ENCODE measurements at regions not wholly inside any gene's neighbourhood (a gene's known extent, or its start where the extent isn't known, plus 50 kb on each side); places are given as distances from the start of the nearest gene placed in this dataset.
"Not testable (repeated sequence)": the region's sequence is repeated elsewhere in the genome, so short reads cannot be mapped to it uniquely, and the experiment has no call there.

GRCh38 chr14:82757776-82758175, 1224.1 kb upstream of the SEL1L start:
- DNase-seq: no peak

DNA sequence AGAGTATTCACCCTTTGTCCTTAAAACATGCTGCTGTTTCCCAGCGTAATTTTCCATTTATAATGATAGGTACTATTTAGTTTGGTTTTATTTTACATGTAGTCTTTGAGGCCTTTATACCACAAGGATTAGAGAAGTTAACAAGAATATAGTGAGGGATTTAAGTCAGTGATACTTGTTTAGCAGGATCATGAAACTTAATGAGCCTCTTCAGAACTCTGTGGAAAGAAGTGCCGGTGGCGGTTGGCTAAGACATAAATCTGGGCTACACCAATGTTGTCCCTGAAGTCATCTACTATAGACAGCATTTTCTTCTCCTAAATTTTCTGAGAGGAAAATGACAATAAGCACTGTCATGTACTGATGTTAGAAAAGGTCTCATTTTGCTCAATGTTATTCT, 1226.0 kb upstream of the SEL1L start:
- no peak for DNase-seq

DNA sequence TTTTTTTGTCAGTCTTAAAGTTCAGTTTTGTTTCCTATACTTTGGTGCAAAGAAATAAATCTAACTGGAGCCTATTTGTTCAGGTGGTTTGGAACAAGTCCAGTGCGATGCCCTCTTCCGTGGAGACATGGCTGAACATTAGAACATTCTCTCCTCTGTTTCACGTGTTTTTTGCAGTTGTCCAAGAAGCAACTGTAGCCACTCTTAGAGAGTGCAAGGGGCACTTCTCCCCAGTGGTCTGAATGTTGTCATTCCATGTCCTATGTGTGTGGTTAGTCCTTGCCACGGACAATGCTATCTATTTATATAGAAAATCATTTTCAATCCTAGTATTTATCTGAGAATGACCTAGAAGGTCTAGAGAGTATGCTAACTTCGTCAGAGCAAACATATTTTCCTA, 1232.5 kb upstream of the SEL1L start:
- no peak for DNase-seq

GRCh38 chr14:82766996-82767395, 1233.3 kb upstream of the SEL1L start:
- DNase-seq: no peak

GRCh38 chr14:82776958-82777357, 1243.3 kb upstream of the SEL1L start:
- no peak for DNase-seq

DNA sequence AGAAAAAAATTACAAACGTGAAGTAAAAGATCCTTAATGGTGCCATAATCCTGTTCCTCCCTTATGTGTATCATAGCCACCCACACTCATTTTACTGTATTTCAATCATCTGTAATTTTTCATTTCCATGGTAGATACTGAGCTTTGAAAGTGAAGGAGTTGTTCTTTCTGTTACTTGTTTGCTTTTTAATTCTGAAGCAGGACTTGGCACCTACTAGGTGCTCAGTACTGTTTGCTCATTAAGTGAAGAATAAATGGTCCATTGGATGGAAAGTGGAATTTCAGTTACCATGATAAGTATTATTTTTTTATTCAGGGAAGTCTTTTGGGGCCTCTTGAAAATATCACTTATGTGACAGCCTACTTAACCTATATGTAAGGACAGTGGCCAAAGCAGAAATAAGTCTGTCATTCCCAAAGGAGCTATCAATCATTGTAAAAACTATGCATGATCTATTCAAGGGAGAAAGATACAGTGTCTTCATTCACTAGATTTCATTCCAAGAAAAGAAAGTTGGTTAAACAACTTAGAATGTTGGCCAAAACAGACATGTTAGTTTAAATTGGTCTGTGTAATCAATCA, 1244.4 kb upstream of the SEL1L start:
- no peak for DNase-seq

DNA sequence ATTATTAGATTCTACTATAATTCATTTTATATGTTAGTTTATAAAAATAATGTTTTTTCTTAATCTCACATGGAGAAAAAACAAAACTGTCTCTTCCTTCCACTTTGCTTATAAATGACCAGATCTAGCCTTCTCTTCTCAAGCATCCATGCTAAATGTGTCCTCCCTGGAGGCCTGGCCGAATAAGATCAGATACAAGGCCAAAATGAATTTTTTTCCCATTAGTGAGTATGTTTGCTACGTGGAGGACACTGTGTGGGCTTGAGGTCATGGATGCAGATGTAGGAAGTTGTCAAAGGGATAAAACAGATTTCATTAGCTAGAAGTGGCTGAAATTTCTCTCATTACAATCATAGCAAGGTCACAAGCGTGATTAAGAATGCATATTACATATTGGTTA, 1244.9 kb upstream of the SEL1L start:
- no peak for DNase-seq

- DNase-seq: no peak
These were observed 1245.6 kb upstream of the SEL1L start for GRCh38 chr14:82779301-82779700.

DNA sequence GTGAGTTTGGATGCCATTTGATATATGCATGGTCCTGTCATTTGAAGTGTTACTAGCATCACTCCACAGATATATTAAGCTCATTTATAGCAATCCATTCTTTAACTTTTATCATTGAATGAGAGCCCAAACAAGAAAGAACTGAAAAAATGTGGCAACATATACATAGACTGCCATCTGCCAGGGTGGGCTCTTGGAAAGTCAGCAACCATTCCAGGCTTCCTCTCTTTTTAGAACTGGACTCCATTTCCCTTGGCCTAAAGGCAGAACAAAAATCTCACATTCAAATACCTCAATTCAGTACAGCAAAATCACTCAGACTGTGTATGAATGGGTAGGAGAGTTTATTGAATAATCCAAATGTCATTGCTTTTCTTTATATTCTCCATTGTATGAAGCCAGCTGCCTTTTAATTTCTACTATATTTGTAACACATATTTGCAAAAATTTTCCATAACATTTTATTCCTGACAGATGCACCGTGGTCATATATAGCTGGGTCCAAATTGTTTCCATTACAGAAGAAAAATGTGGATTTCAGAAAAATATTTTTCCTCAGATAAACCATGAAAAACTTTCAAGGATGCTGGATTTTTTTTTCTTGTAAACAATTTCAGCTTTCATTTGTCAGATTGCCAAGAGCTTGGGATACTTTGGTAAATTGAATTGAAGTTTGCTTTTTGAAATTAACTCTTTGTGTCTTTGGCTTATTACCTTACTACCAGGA, 1252.3 kb upstream of the SEL1L start:
- DNase-seq: no peak

GRCh38 chr14:82786483-82786880, 1252.8 kb upstream of the SEL1L start:
- no peak for DNase-seq

DNA sequence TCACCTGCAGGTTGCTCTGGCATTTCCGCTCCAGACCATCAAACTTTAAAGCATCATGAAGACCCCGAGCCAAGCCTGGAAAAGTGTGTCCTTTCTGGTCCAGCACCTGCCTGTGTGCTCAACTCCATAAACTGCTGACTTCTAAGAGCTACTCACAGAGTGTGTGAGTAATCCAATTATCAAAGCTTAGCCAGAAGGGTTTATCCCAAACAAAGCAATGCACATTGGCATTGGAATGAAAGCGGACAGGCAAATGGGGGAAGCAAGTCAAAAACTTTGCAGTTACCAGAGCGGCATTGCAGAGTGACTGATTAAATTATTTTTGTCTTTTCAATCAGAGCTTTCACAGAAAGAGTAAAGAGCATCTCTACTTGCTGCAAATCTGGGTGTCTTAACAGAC, 1262.4 kb upstream of the SEL1L start:
- no peak for DNase-seq

GRCh38 chr14:82798276-82798675, 1264.6 kb upstream of the SEL1L start:
- no peak for DNase-seq

GRCh38 chr14:82805892-82806825, 1272.5 kb upstream of the SEL1L start:
- no peak for DNase-seq

DNA sequence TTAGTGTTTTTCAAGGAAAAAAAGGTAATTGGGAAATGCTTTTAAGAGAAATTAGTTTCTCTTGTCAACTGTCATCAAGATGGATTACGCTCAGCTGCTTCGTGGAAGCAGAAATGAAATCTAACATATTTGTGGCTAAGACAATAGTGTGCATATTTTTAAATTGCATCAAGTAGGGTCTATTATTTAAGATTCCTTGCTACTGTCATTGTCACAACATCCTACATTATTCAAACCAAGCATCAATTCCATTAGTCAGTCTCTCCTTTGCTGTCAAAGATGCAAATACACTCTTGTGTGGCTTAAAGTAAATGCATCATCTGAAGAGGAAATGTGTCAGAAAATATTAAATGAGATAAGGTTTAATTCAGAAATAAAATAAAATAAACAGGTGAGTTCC, 1277.6 kb upstream of the SEL1L start:
- DNase-seq: no peak

DNA sequence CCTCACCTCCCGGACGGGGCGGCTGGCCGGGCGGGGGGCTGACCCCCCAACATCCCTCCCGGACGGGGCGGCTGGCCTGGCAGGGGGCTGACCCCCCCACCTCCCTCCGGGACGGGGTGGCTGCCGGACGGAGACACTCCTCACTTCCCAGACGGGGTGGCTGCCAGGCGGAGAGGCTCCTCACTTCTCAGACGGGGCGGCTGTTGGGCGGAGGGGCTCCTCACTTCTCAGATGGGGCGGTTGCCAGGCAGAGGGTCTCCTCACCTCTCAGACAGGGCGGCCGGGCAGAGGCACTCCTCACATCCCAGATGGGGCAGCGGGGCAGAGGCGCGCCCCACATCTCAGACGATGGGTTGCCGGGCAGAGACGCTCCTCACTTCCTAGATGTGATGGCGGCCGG, 1280.7 kb upstream of the SEL1L start:
- DNase-seq: not testable (repeated sequence)

DNA sequence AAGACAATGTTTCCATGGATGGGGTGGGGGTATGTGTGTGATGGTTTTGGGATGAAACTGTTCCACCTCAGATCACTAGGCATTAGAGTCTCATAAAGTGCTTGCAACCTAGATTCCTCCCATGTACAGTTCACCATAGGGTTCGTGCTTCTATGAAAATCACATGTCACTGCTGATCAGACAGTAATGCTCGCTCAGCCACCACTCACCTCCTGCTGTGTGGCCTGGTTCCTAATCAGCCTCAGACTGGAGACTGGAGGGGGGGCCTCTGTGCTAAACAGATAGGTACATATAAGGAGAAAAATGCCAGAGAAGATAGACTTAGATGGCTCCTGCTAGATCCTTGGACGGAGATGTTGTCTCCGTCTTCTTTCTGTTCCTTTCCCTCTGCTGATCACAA, 1296.9 kb upstream of the SEL1L start:
- no peak for DNase-seq

GRCh38 chr14:82836256-82836950, 1302.8 kb upstream of the SEL1L start:
- DNase-seq: no peak

DNA sequence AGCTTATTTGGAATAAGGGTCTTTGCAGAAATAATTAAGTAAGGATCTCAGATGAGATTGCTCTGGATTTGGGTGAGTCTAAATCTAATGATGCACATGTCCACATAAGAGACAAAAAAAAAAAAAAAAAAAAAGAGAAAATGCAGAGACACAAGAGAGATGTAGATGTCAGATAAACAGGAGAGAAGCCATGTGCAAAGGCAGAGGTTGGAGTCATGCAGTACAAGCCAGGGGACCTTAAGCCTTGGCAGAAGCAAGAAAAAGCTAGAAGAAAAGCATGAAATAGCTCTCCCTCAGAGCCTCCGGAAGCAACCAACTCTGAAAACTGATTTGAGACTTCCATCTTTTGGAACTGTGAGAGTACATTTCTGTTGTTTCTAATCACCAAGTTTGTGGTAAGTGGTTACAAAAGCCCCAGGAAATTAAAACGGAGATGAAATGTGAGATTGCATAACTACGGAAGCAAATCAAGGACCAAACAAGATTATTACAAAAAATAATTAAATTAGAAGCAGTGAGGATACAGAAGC, 1304.0 kb upstream of the SEL1L start:
- DNase-seq: no peak

DNA sequence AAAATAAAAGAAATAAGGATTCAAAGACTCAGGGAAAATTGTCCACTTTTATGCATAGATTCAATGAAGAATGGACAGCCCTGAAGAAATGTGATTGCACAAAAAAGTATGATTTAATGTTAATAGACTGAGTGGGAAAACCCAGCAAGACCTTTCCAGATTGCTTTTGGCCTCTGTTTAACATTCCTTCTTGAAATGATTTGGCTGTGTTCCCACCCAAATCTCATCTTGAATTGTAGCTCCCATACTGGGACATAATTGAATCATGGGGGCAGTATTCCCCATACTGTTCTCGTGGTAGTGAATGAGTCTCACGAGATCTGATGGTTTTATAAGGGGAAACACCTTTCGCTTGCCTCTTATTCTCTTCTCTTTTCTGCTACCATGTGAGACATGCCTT, 1316.9 kb upstream of the SEL1L start:
- DNase-seq: no peak

GRCh38 chr14:82854131-82854530, 1320.5 kb upstream of the SEL1L start:
- DNase-seq: no peak

GRCh38 chr14:82854901-82855300, 1321.2 kb upstream of the SEL1L start:
- no peak for DNase-seq

- no peak for DNase-seq
These were observed 1322.3 kb upstream of the SEL1L start for GRCh38 chr14:82855912-82856391.

DNA sequence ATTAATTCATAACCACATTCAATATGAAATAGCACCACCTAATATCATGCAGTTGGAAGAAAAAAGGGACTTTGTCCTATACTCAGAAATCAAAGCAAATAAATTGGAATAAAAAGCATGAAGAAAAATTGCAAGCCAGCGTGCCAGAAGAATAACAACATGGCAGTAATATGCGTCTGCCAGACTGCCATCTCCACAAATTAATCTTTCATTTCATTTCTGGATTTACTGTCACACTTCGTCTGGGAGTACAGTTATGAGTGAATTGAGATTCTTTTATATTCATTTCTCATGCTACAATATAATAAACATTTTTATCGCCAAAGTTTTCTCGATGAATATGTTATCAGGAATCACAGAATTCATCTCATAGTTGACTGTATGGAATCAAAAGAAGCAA, 1327.7 kb upstream of the SEL1L start:
- DNase-seq: no peak
